ENCODE measurements at regions not wholly inside any gene's neighbourhood (a gene's known extent, or its start where the extent isn't known, plus 50 kb on each side); places are given as distances from the start of the nearest gene placed in this dataset.

GRCh38 chr2:116692988-116693387, 1121.5 kb upstream of the DDX18 start:
- DNase-seq (ENCODE audit: low read depth): no peak
- no peak overlapping the region for H3K4me3 ChIP-seq (ENCODE audit: low read depth, low read length)

GRCh38 chr2:116696223-116696622, 1118.3 kb upstream of the DDX18 start:
- no peak for TF ChIP-seq CTCF (IDR thresholded peaks at IDR 0.05; ENCODE audit: insufficient read depth, low read depth, low read length)
- no peak for DNase-seq (ENCODE audit: low read depth)
- H3K4me3 ChIP-seq (ENCODE audit: low read depth, low read length): no peak overlapping the region

More at GRCh38 chr2:116692988-116693387, 1121.5 kb upstream of the DDX18 start:
- no peak for TF ChIP-seq CTCF (IDR thresholded peaks at IDR 0.05; ENCODE audit: insufficient read depth, low read depth, low read length)

- H3K4me3 ChIP-seq (ENCODE audit: low read depth, low read length): no peak overlapping the region
- DNase-seq (ENCODE audit: low read depth): no peak
- no peak for TF ChIP-seq CTCF (IDR thresholded peaks at IDR 0.05; ENCODE audit: insufficient read depth, low read depth, low read length)
Observed at GRCh38 chr2:116696903-116697302, 1117.6 kb upstream of the DDX18 start.

- no peak overlapping the region for H3K4me3 ChIP-seq (ENCODE audit: low read depth, low read length)
- TF ChIP-seq CTCF (IDR thresholded peaks at IDR 0.05; ENCODE audit: insufficient read depth, low read depth, low read length): no peak
- no peak for DNase-seq (ENCODE audit: low read depth)
Observed at GRCh38 chr2:116706396-116706795, 1108.1 kb upstream of the DDX18 start.

GRCh38 chr2:116716038-116716437, 1098.5 kb upstream of the DDX18 start:
- H3K4me3 ChIP-seq (ENCODE audit: low read depth, low read length): no peak overlapping the region

GRCh38 chr2:116716444-116716843, 1098.0 kb upstream of the DDX18 start:
- TF ChIP-seq CTCF (IDR thresholded peaks at IDR 0.05; ENCODE audit: insufficient read depth, low read depth, low read length): no peak
- H3K4me3 ChIP-seq (ENCODE audit: low read depth, low read length): no peak overlapping the region
- no peak for DNase-seq (ENCODE audit: low read depth)

More at GRCh38 chr2:116716038-116716437, 1098.5 kb upstream of the DDX18 start:
- TF ChIP-seq CTCF (IDR thresholded peaks at IDR 0.05; ENCODE audit: insufficient read depth, low read depth, low read length): no peak
- no peak for DNase-seq (ENCODE audit: low read depth)

GRCh38 chr2:116717832-116718231, 1096.7 kb upstream of the DDX18 start:
- DNase-seq (ENCODE audit: low read depth): no peak
- no peak overlapping the region for H3K4me3 ChIP-seq (ENCODE audit: low read depth, low read length)
- no peak for TF ChIP-seq CTCF (IDR thresholded peaks at IDR 0.05; ENCODE audit: insufficient read depth, low read depth, low read length)
